ENCODE measurements at regions not wholly inside any gene's neighbourhood (a gene's known extent, or its start where the extent isn't known, plus 50 kb on each side); places are given as distances from the start of the nearest gene placed in this dataset.

DNA sequence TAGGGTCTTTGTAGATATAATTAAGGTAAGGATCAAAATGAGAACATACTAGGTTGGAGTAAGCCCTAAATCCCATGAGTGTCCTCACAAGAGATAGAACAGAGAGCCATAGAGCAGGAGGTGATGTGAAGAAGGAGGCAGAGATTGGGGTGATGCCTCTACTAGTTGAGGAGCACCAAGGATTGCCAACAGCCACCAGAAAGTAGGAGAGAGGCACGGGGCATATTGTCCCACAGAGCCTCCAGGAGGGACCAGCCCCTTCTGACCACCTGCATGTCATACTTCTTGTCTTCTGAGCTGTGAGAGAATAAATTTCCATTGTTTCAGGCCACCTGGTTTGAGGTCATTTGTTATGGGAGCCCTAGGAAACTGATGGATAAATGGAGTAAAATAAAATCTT lies 363.3 kb downstream of the RPS6KC1 start:
- TF ChIP-seq, protein P1, sequence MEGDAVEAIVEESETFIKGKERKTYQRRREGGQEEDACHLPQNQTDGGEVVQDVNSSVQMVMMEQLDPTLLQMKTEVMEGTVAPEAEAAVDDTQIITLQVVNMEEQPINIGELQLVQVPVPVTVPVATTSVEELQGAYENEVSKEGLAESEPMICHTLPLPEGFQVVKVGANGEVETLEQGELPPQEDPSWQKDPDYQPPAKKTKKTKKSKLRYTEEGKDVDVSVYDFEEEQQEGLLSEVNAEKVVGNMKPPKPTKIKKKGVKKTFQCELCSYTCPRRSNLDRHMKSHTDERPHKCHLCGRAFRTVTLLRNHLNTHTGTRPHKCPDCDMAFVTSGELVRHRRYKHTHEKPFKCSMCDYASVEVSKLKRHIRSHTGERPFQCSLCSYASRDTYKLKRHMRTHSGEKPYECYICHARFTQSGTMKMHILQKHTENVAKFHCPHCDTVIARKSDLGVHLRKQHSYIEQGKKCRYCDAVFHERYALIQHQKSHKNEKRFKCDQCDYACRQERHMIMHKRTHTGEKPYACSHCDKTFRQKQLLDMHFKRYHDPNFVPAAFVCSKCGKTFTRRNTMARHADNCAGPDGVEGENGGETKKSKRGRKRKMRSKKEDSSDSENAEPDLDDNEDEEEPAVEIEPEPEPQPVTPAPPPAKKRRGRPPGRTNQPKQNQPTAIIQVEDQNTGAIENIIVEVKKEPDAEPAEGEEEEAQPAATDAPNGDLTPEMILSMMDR (IDR thresholded peaks at IDR 0.05; ENCODE audit: insufficient read depth, low read depth, low read length) = no peak
- no peak for DNase-seq (ENCODE audit: low read depth)
- no peak overlapping the region for H3K4me3 ChIP-seq (ENCODE audit: low read depth, low read length)

DNA sequence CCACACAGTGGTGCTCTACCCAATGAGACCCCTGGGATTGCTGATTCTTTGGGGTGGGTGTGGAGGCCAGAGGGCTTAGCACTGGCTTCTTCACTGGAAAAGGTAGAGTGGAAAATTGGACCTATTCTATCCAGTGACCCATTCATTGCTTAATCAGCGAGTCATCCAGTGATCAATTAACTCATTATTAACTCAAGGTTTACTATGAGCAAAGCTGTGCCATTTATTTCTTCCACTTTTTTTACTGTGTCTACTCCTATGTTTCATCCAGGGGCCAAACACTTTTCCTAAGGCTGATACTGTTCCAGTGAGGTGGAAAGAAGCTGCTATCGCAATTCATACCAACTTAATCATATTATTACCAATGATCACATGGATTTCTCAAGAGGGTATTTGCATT lies 363.9 kb downstream of the RPS6KC1 start:
- TF ChIP-seq, protein P1 (IDR thresholded peaks at IDR 0.05; ENCODE audit: insufficient read depth, low read depth, low read length) = no peak
- no peak for DNase-seq (ENCODE audit: low read depth)
- no peak overlapping the region for H3K4me3 ChIP-seq (ENCODE audit: low read depth, low read length)

DNA sequence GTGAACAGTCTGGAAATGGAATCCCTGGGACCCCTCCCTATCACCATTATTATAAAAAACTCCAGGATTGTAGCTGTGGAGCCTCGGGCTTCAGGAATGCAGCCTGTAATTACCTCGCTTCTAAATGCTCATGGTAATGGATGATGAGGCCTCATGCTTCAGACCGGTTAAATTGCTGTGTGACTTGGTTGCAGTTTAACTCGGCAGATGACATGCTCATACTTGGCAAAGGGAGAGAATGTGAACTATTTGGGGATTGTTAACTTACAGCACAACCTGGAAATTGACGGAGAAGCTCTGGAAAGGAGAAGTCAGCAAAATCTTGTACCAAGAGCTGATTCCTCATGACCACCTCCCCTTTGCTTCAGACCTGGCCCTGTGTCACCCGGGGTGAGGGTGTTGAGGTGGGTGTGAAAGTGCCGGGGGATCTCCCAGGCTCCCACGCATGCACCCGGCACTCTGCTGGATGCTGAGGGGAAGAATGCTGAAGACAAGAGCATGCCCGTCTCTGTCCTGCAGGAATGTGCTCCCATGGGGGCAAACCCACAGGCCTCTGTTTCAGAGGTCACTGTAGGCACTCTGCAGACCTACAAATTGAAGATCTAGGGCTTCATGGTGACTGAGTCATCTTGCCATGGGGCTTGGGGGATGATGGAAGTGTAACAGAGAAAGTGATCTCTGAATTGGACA lies 364.8 kb downstream of the RPS6KC1 start:
- TF ChIP-seq, protein P1 (IDR thresholded peaks at IDR 0.05; ENCODE audit: insufficient read depth, low read depth, low read length) = no peak
- no peak for DNase-seq (ENCODE audit: low read depth)
- H3K4me3 ChIP-seq (ENCODE audit: low read depth, low read length) = no peak overlapping the region

DNA sequence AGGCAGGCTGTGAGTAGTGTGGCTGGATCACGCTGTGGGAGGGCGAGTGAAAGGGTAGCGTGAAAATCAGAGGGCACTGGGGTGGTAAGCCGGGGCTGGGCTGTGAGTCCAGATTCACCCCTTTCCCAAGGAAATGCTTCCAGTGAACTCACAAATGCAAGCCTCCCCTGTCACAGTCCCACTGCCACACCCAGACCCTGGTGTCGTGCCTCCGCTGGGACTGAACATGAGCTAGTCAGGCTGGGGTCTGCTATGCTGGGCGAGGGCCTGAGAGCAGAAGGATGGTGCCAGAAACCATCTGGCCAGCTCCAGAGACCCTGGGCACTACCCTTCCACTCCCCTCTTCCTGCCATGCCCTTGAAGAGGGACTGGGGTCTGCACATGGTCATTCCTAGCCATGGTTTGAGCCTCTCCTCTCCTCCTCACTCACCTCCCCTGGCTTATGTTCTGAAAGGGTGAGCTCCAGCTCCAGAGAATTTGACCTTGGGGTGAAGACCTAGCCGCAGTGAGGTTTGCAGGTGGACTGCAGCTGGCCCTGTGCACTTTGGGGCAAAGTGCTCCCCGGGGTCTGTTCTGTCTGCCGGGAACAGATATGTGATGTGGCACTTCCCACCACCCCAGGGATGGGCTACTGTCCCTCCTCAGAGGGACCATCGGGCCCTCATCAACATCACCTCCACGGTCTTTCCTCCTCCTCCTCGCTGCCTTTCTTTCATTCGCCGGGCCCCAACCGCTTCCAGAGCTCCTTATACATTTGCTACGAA lies 365.6 kb downstream of the RPS6KC1 start:
- TF ChIP-seq, protein P1 (IDR thresholded peaks at IDR 0.05; ENCODE audit: insufficient read depth, low read depth, low read length) = no peak
- no peak overlapping the region for H3K4me3 ChIP-seq (ENCODE audit: low read depth, low read length)
- DNase-seq (ENCODE audit: low read depth) = no peak

DNA sequence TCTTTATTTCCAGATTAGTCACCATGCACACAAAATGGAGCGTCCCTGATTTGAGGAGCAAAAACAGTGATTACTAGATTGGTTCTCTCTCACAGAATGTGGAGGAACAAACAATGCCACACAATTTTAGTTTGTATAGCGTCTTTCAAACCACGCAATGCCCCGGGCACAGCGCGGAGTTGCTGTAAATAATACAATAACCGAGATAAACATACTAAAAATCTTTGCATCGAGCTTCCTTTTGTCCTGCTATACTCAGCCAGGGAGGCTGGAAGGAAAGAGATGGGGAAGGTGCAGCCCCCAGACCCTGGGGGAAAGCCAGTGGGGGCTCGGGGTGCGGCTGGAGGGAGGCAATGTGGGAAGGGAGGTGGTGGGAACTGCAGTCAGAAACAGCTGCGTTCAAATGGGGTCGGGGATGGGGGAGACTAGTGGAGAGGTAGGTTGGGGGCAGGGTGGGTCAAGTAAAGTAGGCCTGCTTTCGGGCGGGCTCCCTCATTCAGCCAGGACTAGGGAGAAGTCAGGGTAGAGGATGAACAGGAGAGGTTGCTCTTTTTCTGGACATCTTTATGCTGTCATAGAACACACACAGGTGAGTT lies 366.3 kb downstream of the RPS6KC1 start:
- TF ChIP-seq, protein P1 (IDR thresholded peaks at IDR 0.05; ENCODE audit: insufficient read depth, low read depth, low read length) = no peak
- no peak for DNase-seq (ENCODE audit: low read depth)
- H3K4me3 ChIP-seq (ENCODE audit: low read depth, low read length) = no peak overlapping the region

DNA sequence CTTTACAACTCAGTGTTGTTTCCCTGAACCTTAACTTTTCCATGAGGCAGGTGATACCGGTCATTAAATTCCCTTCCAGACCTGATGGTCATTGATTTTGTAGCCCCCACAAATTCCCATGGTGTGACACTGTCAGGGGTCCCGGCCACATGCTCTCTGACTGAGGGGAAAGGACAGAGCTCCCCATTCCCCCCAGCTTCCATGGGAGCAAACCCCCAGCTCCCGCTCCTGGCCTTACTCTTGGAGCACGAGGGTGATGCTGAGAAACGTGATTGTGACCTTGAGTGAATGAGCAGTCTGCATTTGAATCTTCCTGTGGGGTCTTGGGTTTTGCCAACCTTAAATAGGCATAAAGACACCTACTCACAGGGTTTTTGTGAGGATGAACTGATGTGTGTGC lies 366.8 kb downstream of the RPS6KC1 start:
- H3K4me3 ChIP-seq (ENCODE audit: low read depth, low read length) = no peak overlapping the region
- TF ChIP-seq, protein P1 (IDR thresholded peaks at IDR 0.05; ENCODE audit: insufficient read depth, low read depth, low read length) = no peak
- no peak for DNase-seq (ENCODE audit: low read depth)
